GM19397 (cell line): ENCODE measurements at regions not wholly inside any gene's neighbourhood (a gene's known extent, or its start where the extent isn't known, plus 50 kb on each side); places are given as distances from the start of the nearest gene placed in this dataset.

Experiments
- ATAC-seq: cut with Tn5 transposase; IDR thresholded peaks from one replicate; pipeline ENCODE4 v1.9.1; 2021; ENCODE audit warnings: mild to moderate bottlenecking, moderate library complexity; ENCODE audit not compliant: unreplicated experiment

DNA sequence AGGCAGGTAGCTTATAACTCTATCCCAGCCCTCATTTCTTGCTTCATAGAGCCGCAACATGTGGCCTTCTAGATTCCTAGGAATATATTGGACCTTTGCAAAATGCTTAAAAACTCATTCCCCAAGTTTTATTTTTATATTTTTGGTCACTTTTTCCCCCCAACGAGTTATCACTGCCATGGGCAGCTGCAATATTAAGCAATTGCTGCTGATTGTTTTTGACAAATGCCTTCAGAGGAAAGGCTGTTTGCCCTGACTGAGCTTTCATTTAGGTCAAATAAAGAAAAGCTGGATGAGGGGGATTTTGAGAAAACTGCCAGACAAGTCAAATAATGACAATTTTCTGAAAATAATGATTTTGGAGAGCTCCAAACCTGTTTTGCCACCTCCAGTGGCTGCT is 976.9 kb upstream of the MBL2 start:
- no peak for ATAC-seq

DNA sequence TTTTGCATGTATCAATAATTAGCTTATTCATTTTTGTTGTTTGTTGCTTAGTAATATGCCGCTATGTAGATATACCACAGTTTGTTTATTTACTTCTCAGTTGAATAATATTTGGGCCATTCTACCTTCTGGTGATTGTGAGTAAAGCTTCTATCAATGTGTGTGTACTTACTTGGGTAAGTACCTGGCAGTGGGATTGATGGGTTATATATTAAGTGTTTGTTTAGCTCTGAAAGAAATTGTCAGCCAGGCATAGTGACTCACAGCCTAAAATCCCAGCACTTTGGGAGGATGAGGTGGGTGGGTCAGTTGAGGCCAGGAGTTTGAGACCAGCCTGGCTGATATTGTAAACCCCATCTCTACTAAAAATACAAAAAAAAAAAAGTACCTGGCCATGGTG is 975.7 kb upstream of the MBL2 start:
- no peak for ATAC-seq

DNA sequence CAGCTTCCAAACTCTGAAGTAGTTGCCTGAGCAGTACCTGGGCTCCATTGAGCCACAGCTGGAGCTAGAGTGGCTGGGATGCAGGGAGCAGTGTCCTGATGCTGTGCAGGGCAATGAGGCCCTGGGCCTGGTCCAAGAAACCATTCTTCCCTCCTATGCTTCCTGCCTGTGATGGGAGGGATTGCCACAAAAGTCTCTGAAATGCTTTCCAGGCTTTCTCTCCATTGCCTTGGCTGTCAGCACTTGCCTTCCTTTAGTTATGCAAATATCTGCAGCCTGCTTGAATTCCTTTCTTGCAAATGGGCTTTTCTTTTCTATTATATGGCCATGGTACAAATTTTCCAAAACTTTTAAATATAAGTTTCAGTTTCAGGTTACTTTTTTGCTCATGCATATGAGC is 972.2 kb upstream of the MBL2 start:
- ATAC-seq, result no peak

DNA sequence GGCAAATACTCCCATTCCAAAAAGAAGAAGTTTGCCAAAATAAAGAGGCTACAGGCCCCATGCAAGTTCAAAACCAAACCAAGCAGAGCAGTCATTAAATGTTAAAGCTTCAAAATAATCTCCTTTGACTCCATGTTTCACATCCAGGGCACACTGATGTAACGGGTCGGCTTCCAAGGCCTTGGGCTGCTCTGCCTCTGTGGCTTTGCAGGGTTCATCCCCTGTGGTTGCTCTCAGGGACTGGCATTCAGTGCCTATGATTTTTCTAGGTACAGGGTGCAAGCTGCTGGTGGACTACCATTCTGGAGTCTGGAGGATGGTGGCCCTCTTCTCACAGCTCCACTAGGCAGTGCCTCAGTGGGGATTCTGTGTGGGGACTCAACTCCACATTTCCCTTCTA is 971.6 kb upstream of the MBL2 start:
- no peak for ATAC-seq

DNA sequence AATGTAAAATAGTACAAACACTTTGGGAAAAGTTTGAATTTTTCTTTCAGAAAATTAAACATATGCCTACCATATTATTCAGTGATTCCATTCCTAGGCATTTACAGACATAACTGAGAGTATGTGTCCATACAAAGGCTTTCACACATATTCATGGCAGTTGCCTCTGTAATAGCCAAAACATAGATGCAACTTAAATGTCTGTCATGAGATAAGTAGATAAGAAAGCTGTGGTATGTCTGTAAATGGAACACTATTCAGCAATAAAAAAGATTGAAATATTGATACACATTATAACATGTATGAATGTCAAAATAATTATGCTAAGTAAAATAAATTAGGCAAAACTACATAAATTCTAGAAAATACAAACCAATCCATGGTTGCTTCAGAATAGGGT is 964.5 kb upstream of the MBL2 start:
- ATAC-seq, result no peak

DNA sequence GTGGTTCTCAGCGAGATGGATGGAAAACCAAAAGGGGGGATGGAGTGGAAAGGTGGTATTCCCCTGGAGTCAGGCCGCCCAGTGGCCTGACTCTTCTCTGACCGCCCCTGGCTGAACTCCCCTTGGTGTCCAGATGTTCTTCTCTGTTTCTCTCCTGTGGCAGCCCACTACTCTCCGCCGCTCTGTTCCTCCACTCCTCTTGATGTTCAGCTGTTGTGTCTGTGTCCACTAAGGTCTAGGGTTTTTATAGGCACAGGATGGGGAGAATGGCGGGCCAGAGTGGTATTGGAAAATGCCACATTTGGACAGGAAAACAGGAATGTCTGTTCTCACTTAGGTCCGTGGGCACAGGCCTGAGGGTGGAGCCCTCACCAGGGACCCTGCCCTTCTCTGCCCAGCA is 954.3 kb upstream of the MBL2 start:
- no peak for ATAC-seq

DNA sequence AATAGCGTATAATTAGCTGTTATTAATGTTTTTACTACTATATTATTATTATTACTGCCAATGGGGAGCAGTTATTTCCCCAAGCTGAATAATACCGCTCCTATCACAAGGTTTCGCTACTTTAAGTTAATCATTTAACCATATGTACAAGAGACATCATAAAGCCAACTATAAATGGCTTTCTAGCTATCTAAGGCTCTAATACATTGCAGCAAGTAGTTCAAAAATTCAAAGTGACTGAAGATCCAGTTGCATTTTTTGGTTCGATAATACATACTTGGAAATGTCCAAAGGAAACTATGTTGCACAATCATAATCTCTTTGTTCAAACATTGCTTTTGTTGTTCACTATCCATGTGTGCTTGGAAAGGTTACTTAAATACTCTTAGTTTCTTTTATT is 952.0 kb upstream of the MBL2 start:
- ATAC-seq, result no peak

DNA sequence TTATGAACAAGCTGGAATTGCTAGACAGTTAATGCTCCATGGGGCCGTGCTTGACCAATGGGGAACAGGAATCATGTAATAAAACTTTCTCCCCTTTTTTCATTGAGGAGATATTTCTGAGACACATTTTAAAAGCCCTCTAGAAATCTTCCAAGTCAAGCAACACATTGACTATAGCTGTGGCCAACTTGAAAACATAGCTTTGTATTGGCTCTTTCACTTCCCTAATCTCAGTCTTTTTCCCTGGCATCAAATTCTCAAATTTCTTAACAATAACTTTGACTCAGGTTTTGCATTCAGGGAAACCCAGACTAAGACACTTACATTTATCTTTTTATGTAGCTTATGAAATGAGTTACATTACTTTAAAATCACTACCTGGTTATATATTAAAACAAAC is 947.1 kb upstream of the MBL2 start:
- ATAC-seq, result no peak

DNA sequence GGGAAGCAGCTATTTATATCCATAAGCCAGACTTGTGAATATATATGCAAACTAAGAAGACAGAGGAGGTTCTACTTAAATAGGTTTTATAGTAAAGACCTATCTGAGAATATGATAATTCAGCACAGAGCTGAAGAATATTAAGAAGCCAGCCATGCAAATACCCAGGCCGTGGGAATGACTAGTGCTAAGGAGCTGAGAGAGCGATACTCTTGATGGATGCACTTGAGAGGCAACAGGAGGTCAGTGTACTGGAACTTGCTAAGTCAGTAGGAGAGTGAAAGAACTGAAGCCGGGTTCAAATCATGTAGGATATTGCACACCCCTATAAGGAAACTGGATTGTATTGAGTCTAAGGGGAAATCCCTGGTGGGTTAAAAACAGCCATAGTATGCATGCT is 943.6 kb upstream of the MBL2 start:
- no peak for ATAC-seq

DNA sequence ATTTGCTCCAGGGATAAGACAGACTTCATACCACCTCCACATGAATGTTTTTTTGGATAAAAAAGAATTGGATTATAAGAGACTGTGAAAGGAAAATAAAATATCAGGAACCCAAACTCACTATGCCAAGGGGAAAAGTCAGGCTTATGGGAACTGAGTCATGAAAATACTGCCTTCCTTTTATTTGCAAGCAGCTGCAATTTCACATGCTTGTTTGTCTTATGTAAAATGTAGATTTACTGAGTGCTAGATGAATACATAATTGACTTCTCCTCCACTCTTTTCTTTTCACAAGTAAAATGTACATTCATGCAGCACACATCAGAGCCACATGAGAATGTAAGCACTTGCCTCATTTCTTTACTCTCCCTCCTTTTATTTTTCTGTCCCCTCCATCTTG is 940.8 kb upstream of the MBL2 start:
- ATAC-seq, result no peak

DNA sequence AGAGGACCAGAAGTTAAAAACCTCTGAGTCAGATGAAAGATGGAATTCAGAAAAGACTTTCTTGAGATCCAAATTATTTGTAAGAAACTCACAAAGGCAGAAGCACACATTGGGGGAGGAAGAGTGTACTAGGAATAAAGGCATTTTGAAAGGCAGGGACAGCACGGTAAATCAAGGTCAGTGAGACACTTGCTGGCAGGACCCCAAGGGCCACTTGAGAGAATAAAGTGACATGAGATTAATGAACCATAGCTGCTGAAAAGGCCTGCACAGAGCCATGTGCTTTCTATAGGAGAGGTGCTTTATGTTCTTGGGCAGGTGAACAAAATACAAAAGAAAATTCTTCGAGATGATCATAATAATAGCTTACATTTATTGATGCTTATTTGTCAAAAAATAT is 929.9 kb upstream of the MBL2 start:
- no peak for ATAC-seq

DNA sequence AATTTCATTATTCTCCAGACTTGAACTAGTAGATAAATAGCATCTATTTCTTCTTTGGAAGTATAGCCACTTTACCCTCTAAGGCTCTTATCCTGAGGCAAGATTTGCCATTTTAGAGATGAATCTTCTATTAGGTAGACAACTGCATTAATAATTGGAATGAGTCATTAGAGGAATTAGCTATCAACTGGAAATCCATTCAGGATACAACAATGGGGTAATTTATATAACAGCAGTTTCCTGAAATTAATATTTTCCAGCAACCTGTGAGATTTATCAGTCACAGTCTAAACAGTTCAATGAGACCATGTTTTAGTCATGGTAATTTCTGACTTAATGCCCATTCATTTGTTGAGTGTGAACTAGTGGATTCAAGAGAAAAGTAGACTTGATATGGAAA is 928.6 kb upstream of the MBL2 start:
- ATAC-seq, result no peak

DNA sequence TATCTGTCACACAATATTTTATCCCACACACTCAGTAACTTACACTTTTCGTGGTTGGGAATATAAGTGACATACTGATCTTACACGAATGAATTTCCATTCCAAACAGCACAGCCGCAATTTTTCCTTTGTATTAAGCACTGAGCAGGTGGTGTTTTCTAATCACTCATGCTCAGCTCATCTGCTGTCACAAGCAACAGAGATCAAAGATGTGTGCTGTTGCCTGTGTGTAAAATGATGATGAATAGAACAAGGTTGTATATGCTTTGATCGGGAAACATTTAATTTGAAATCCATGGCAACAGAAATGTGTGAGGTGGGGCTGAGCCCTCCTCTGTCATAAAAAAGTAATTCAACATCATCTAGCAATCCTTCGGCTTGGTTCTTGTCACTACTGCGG is 927.7 kb upstream of the MBL2 start:
- no peak for ATAC-seq

DNA sequence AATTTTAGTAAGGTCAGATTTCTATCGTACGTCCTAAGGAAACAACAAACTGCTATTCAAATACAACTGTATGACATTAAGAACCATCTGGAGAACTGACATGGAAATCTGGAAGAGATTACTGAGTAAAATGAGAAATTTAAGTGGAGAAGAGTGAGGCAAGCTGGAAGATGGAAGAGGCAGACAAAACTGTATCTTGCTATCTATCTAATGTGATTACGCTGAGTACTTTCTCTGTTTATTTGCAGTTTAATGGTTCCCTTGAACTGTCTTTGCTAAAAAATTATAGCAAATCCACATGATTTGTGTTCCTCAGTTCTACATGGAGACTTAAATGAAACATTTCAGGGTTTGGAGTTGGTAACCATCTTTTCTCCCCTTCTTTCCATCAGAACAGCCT is 927.1 kb upstream of the MBL2 start:
- no peak for ATAC-seq

DNA sequence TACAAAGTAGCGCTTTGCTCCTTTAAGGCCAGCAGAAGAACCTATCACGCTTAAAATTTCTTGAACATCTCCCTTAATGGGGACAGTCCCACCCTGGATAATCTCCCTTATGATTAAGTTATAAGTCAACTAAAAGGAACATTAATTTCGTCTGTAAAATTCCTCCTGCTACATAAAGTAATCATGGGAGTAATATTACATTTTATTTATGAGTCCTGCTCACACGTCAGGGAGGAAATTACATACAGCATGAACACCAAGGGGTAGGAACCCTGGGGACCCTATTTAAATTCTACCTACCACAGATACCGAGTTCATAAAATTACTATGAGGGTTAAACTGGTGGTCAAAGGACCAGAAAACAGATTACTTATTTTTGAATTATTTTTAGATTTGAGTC is 926.6 kb upstream of the MBL2 start:
- no peak for ATAC-seq

DNA sequence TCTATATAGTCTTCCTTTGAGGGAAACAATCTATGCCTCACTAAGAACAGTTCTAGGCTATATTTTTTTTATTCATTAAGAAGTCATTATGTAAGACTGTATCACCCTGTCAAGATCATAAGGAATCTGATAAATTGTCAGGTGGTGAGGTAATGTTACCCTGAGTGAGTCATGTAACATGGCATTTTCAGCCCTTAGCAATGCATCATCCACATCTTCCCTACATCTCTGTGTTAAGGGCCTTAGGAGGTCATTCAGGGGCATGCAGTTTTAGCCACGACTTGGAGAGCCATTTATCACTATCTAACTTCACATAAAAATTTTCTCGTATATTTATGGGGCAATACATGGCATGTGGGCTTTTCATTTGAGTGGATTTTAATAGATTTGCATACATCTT is 924.5 kb upstream of the MBL2 start:
- ATAC-seq, result no peak

DNA sequence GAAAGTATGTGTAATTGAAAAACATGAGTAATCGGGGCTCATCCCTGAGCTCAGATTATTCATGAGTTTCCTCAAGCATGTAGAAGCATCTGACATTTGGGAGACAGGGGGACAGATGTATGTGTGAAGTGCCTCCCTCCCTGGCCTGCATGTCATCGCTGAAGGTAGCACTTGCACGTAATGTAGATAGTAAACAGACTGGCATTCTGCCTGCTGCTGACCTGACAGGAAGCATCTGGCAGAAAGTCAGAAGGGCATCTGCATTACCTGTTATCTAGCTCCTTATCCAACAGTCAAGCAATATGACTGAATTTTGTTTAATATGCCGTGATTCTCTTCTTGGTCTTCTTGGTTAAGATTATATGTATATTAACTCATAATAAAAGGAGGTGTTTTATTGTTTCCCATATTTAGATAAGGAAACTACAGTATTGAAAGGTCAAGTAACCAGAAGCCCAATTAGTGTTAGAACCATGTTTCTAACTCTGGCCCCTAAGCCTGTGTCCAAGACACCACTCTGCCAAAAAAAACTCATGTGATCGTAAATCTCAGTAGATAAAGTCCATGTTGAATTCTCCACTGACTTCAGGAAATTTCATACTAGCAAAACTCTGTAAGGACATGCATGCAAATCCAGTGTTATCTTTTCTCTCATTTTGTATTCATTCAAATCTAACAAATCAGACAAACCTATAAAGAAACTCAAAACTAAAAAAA is 918.1 kb upstream of the MBL2 start:
- ATAC-seq, result no peak

DNA sequence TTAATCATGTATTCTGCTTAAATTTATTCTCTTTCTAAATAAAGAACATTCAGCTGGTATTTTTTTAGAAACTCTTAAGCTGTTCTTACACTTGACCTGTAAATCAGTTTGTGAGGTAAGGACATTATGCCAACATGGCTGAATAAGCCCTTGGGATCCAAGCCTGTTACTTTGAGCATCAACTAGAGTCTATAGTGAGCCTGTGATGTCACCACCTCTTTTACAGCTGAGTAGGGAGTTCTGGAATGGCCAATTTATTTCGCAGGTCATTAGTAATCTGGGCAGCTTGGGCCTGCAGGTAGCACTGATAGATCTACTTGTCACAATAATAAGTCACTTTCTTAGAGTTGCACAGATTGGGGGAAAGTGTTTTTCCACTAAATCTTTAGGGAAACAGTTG is 915.2 kb upstream of the MBL2 start:
- ATAC-seq, result no peak

DNA sequence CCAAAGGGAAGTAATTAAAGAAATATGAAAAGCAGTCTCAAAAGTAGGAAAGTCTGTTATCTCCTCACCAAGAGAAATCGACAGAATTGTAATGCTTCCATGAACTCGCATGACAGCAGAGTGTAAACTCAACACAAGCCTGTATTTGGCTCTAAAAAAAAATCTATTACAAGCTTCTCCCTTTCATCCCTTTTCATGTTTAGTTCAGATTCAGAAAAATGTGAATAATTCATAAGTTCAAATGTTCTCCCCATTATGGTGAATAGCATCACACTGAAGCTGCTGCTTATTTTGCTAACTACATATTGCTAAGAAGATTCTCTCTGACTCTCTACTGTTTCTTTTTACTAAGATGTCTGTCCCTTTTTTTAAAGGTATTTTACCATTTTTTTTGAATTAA is 910.3 kb upstream of the MBL2 start:
- no peak for ATAC-seq

DNA sequence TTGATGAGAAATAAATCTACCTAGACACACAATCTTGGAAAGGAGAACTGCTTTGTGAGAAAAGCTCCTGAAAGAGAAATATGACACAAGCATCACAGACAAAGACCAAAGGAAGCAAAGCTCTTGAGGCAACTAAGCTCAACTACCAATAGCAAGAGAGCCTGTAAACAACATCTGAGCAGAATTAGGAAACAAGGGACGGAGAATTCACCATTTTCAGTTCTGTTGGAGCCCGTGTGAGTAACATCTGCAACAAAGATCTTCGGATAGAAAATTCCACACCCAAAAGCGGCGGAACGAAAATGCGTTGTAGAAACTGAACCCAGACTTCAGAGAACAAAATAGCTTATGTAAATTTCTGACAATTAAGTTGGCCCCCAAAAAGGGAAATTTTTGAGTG is 909.9 kb upstream of the MBL2 start:
- no peak for ATAC-seq

DNA sequence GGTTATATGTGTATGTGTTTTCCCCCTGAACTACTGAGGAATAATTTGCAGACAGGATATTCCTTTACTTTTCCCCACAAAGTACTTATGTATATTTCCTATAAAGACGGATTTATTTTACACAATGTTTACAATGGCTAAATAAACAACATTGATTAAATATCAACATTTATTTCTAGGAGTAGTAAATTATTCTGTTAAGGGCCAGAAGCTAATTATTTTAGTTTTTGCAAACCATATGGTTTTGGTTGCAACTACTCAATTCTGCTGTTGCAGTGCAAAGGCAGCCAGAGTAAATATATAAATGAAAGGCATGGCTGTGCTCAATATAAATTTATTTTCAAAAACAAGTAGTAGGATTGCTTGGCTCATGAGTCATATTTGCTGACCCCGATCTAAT is 907.1 kb upstream of the MBL2 start:
- ATAC-seq, result no peak

DNA sequence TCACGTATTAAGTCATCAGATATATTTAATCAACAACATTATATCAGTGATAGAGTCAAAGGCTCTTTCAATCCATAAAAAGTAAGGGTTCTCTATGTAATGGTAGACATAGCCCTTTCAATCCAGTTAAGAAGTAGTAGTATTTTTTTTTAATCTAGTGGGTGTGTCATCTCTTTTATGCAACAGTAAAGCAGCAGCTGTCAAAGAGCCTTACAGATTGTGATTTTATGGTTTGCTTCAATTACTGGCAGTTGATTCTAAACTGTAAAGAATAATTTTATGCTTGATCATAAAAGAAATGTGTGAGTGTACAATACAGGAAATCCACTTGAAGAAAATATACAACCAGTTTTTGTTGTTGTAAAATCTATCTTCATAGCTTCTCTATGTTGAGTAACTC is 902.6 kb upstream of the MBL2 start:
- no peak for ATAC-seq

DNA sequence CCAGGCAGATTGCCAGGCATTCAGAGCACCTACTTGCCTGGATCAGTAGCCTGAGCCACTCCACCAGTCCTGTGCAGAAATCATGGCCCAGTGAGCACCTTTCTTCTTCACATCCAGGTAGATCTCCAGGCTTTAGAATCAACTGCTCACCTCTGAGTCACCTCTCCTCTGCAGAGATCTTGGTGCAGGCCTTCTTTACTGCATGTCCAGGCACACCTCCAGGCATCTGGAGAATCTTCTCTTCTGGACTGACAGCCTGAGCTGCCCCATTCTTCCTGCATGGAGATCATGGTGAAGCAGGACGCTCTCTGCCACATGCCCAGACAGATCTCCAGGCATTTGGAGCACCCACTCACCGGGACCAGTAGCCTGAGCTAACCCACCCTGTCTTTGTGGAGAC is 894.5 kb upstream of the MBL2 start:
- ATAC-seq, result no peak
